ENCODE measurements at regions not wholly inside any gene's neighbourhood (a gene's known extent, or its start where the extent isn't known, plus 50 kb on each side); places are given as distances from the start of the nearest gene placed in this dataset.
"Not testable (repeated sequence)": the region's sequence is repeated elsewhere in the genome, so short reads cannot be mapped to it uniquely, and the experiment has no call there.

DNA sequence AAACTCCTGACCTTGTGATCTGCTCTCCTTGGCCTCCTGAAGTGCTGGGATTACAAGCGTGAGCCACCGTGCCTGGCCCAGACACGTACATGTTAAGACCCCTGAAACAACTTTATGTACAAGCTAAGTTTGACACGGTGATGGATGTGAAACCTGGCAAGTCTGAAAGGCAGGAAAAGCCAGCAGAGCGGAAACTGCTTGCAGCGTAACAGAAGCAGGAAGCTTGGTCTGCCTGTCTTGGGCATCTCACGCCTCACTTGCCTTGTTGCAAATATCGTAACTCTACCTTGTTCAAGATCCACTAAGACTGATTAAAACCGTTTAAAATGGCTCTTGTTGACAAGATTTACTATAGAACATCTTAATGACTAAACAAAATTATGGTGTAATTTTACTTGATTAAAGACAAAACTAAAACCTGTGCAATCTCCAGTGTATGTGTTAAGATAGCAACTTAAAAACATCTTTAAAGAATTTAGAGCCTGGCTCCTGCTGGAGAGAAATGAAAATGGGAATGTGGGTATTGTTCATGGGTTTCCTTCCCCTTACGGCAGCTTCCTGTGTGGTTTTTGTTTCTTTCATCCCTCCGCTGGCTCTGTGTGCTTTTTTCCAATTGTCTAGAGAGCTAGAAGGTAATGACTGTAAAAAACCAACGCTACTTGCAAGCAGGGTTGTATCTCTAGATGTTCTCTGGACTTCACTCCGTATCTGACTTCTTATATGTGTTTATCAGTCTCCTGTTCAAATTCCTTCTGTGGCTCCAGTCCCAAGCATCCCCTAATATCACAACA is 477.6 kb downstream of the XYLT1 start:
- DNase-seq (ENCODE audit: low read depth in 1 of 2, low spot score in 1 of 2): no peak

GRCh38 chr16:16994831-16995230 is 475.9 kb downstream of the XYLT1 start:
- DNase-seq (ENCODE audit: low read depth in 1 of 2, low spot score in 1 of 2): no peak

- no peak for DNase-seq (ENCODE audit: low read depth in 1 of 2, low spot score in 1 of 2)
Observed at GRCh38 chr16:16996827-16997226, 473.9 kb downstream of the XYLT1 start.

GRCh38 chr16:16997349-16997748 is 473.4 kb downstream of the XYLT1 start:
- no peak for DNase-seq (ENCODE audit: low read depth in 1 of 2, low spot score in 1 of 2)

DNA sequence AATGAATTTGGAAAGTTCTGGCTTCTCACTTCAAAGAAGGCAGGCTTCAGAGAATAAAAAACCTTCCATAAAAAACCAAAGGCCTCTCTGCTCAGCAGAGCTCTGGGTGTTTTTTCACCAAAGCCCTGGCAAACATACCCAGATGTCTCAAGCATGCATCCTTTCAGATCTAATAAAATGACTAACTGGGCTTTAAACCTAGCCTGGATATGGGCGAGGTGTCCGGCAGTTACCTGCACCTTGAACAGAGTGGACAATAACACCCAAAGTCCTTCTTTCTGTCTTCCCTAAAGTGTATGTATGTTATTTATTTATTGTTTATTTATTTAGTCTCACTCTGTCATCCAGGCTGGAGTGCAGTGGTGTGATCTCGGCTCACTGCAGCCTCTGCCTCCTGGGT is 469.3 kb downstream of the XYLT1 start:
- DNase-seq (ENCODE audit: low read depth in 1 of 2, low spot score in 1 of 2): no peak

DNA sequence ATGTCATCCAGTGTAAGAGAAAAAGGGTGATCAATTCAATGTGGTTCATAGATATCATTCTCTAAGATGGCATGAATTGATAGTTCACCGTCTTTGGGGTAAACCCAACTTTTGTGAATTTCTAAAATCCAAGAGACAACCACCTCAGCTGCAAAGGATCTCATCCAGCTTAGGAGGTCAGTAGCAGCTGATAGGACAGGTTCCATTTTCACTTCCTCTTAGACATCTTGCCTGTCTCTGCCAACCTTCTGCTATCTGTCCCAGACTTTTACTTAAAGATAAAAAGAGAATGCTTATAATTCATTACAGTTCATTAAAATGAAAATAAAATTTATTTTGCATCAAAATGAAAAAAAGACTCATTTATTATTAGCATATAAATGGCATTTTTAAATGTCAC is 468.2 kb downstream of the XYLT1 start:
- no peak for DNase-seq (ENCODE audit: low read depth in 1 of 2, low spot score in 1 of 2)

GRCh38 chr16:17005963-17006362 is 464.8 kb downstream of the XYLT1 start:
- not testable (repeated sequence) for DNase-seq (ENCODE audit: low read depth in 1 of 2, low spot score in 1 of 2)

GRCh38 chr16:17011712-17012111 is 459.0 kb downstream of the XYLT1 start:
- no peak for DNase-seq (ENCODE audit: low read depth in 1 of 2, low spot score in 1 of 2)

- no peak for DNase-seq (ENCODE audit: low read depth in 1 of 2, low spot score in 1 of 2)
Observed at GRCh38 chr16:17013038-17013437, 457.7 kb downstream of the XYLT1 start.

DNA sequence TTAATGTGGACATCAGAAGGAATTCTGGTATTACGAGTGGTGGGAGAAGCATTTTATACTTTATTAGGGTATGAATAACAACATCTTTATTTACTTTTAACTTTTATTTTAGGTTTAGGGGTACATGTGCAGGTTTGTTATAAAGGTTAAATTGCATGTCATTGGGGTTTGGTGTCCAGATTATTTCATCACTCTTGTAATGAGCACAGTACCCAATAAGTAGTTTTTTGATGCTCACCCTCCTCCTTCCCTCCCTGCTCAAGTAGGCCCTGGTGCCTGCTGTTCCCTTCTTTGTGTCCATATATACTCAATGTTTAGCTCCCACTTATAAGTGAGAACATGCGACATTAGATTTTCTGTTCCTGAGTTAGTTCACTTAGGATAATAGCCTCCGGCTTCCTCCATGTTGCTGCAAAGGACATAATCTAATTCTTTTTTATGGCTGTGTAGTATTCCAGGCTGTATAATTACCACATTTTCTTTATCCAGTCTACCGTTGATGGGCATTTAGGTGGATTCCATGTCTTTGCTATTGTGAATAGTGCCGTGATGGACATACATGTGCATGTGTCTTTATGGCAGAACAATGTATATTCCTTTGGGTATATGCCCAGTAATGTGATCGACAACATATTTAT is 456.2 kb downstream of the XYLT1 start:
- DNase-seq (ENCODE audit: low read depth in 1 of 2, low spot score in 1 of 2): no peak

DNA sequence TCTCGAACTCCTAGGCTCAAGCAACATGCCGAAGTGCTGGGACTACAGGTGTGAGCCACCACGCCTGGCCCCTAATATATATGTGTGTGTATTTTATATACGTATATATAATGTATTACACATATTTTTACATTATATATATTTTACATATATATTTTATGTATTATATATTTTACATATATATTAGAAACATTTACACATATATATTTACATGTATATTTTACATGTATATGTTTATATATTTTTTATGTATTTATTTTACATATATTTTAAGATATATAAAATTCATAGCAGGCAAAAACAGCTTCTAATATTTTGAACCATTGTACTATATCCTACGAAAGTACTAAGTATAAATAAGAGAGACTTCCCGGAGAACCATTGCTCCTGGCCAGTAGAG is 455.1 kb downstream of the XYLT1 start:
- DNase-seq (ENCODE audit: low read depth in 1 of 2, low spot score in 1 of 2): no peak

DNA sequence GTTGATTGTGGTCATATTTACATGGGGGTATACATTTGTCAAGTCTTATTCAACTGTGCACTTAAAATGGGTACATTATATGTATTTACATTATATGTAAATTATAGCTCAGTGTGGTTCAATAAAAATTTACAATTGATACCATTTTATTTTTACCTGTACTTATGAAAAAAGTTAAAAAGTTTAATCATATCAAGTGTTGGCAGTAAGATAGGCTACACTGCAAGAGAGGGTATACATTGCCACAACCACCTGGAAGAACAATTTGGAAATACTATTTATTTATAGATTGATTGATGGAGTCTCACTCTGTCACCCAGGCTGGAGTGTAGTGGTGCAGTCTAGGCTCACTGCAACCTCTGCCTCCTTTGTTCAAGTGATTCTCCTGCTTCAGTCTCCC is 453.3 kb downstream of the XYLT1 start:
- no peak for DNase-seq (ENCODE audit: low read depth in 1 of 2, low spot score in 1 of 2)

DNA sequence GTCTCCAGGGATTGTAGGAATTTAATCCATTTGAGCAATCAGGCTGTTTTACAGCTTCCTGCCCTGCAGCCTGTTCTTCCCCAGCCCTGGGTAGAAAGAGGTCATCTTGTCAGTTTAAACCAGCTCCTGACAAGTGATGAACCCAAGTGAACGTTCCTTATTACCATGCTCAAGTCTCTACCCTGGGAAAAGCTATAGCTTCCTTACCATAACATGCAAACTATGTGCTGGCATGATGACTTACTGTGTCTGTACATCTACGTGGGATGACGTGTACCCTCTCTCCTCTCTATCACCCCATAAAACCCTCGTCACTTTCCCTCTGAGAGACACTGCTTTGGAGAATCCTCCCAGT is 452.2 kb downstream of the XYLT1 start:
- DNase-seq (ENCODE audit: low read depth in 1 of 2, low spot score in 1 of 2): no peak

- no peak for DNase-seq (ENCODE audit: low read depth in 1 of 2, low spot score in 1 of 2)
Observed at GRCh38 chr16:17019366-17019765, 451.4 kb downstream of the XYLT1 start.

DNA sequence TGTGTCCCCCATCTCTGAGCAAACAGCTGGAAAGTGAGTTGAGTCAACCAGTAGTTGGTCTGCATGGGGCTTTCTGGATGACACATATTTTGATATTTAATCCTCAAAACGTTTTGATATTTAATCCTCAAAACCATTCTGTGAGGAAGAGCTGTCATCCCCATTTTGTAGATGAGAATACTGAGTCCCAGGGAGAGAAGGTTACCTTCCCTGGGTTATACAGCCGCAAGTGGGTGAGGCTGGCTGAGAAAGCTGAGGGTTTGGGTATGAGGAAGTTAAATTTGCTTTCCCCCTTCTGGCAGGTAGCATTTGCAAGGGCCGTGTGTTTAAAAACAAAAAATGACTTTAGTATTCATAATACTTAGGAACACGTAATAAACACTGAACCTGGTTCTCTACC is 447.2 kb downstream of the XYLT1 start:
- DNase-seq (ENCODE audit: low read depth in 1 of 2, low spot score in 1 of 2): no peak

DNA sequence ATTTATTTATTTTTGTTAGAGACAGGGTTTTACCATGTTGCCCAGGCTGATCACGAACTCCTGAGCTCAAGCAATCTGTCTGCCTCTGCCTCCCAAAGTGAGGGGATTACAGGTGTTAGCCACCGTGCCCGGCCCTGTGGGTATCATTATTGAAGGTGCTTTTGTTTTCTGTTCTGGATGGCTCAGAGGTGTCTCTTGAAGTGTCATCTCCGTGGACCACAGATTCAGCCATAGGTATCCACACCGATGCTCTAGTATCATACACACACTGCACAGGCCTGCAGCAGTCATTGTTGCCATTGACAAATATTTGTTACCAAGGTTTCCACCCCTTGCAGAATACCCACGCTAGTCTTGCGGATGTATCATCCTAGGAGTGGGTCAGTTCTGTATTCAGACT is 446.2 kb downstream of the XYLT1 start:
- no peak for DNase-seq (ENCODE audit: low read depth in 1 of 2, low spot score in 1 of 2)

DNA sequence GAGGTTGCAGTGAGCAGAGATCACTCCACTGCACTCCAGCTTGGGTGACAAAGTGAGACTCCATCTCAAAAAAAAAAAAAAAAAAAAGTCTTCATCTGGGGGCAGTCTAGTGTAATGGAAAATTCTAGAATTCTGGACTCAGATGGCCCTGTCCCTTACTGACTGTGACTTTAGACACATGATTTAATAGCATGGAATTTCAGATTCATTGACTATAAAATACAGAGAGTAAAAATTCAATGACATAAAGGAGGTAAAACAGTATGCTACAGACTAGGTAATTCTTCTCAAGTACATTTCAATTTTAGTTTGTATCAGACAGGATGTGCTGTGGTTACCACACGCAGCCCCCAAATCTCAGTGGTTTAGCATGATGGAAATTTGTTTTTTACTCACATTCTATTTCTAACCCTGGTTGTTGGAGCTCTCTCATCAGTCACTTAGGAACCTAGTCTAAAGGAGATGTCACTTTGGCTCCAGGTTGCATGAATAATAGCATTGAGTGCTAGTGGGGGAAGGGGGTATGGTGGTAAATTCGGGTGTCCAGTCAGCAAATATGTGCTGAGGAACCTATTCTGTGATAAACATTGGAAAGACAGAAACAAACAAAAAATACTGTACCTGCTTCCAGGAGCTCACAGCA is 444.0 kb downstream of the XYLT1 start:
- no peak for DNase-seq (ENCODE audit: low read depth in 1 of 2, low spot score in 1 of 2)

- DNase-seq (ENCODE audit: low read depth in 1 of 2, low spot score in 1 of 2): no peak
Observed at GRCh38 chr16:17027488-17028129, 443.2 kb downstream of the XYLT1 start.

DNA sequence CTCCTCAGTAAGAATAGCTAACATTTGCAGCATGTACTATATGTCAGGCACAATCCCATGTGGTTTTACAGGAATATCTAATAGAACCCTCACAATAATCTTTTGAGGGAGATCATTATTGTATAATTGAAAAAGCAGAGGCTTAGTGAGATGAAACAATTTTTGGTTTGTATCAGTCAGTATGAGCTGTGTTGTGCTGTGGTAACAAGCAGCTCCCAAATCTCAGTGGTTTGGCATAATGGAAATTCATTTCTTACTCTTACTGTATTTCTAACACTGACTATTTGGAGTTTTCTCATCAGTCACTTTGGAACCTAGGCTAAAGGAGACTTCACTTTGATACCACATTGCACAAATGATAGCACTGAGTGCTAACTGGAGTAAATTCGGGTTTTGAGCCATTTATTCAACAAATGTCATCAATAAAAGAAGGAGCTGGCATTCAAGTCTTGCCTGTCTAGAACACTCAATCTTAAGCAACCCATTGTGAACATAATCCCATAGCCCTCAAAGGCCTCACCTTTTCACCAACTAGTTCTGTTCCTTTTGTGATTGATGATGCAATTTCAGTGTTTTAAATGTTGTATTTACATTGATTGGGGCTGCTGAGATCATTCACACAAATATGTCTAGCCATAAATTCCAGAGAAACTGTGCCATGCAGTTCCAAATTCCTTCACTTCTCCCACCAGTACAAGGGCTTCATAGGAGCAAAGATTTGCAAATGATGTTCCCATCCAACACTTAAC is 441.0 kb downstream of the XYLT1 start:
- DNase-seq (ENCODE audit: low read depth in 1 of 2, low spot score in 1 of 2): no peak

GRCh38 chr16:17031484-17032268 is 439.1 kb downstream of the XYLT1 start:
- no peak for DNase-seq (ENCODE audit: low read depth in 1 of 2, low spot score in 1 of 2)

GRCh38 chr16:17032332-17032731 is 438.4 kb downstream of the XYLT1 start:
- no peak for DNase-seq (ENCODE audit: low read depth in 1 of 2, low spot score in 1 of 2)

Data from activated T-helper 1 cell treated with anti-CD3 and anti-CD28 coated beads, Interleukin-2, amount 50 U/mL, for 16 hours (primary cell).